Thoracic aorta (tissue), 2 donors: ENCODE measurements at regions not wholly inside any gene's neighbourhood (a gene's known extent, or its start where the extent isn't known, plus 50 kb on each side); places are given as distances from the start of the nearest gene placed in this dataset.

Source experiments
- ATAC-seq: fragments of 150-250 bp; one replicate; pipeline ENCODE4 v1.8.0; 2017; ENCODE audit warnings: low read depth; ENCODE audit not compliant: insufficient number of reproducible peaks, low FRiP score
- DNase-seq: peaks from one replicate; pipeline ENCODE4 v3.0.0-alpha.2; 2020; ENCODE audit warnings: low spot score
- H3K27ac ChIP-seq, 2 donors: fragments of 200-600 bp; sonication (generic); 1 replicate in 1 of 2; 2 replicates in 1 of 2; pipeline ENCODE4 v1.5.1; 2016; ENCODE audit warnings: mild to moderate bottlenecking in 2 of 2, moderate library complexity in 2 of 2
- H3K27me3 ChIP-seq: fragments of 200-600 bp; sonication (generic); replicated peaks from 2 replicates; pipeline ENCODE4 v1.6.0; 2016; ENCODE audit warnings: mild to moderate bottlenecking; ENCODE audit not compliant: insufficient read depth
- H3K36me3 ChIP-seq: fragments of 200-600 bp; sonication (generic); one replicate; pipeline ENCODE4 v1.5.1; 2016
- H3K4me1 ChIP-seq, 2 donors: fragments of 200-600 bp; sonication (generic); 1 replicate in 1 of 2; 2 replicates in 1 of 2; pipeline versions ENCODE4 v1.5.1 to v1.6.0; 2016; ENCODE audit warnings: low read depth in 2 of 2, mild to moderate bottlenecking in 1 of 2; ENCODE audit not compliant: control insufficient read depth in 1 of 2
- H3K4me3 ChIP-seq: fragments of 200-600 bp; sonication (generic); 2 replicates; pipeline ENCODE4 v1.5.1; 2016; ENCODE audit warnings: mild to moderate bottlenecking
- H3K9me3 ChIP-seq: fragments of 200-600 bp; sonication (generic); 2 replicates; pipeline ENCODE4 v1.5.1; 2016
- TF ChIP-seq, protein P1 (sequence below): fragments of 200-600 bp; sonication (generic); IDR thresholded peaks from one replicate; pipeline ENCODE4 v1.5.1; 2019; ENCODE audit warnings: antibody characterized with exemption

DNA sequence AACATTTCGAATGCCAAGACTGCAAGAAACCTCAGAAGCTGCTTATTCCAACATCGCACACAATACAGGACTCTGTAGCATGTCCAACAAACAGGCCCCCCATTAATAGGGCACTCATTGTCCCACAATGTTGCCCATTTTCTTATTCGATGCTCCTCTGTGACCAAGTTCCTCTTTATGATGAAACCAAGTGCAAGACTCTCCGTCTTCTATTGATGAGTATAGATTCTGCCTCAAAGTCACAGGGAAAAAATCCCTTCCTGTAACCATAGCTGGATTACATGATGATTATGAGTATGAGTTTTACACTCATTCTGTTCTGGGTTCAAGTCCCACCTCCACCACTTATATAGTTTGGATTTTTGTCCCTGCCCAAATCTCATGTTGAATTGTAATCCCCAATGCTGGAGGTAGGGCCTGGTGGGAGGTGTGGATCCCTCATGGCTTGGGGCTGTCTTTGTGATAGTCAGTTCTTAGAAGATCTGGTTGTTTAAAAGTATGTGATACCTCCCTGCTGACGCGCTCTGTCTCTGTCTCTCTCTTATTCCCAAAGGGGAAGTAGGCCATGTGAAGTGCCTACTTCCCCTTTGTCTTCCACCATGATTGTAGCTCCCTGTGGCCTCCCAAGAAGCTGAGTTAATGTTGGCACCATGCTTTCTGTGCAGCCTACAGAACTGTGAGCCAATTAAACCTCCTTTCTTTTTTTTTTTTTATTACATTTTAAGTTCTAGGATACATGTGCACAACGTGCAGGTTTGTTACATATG lies 148.7 kb downstream of the OSR1 start:
- TF ChIP-seq, protein P1, sequence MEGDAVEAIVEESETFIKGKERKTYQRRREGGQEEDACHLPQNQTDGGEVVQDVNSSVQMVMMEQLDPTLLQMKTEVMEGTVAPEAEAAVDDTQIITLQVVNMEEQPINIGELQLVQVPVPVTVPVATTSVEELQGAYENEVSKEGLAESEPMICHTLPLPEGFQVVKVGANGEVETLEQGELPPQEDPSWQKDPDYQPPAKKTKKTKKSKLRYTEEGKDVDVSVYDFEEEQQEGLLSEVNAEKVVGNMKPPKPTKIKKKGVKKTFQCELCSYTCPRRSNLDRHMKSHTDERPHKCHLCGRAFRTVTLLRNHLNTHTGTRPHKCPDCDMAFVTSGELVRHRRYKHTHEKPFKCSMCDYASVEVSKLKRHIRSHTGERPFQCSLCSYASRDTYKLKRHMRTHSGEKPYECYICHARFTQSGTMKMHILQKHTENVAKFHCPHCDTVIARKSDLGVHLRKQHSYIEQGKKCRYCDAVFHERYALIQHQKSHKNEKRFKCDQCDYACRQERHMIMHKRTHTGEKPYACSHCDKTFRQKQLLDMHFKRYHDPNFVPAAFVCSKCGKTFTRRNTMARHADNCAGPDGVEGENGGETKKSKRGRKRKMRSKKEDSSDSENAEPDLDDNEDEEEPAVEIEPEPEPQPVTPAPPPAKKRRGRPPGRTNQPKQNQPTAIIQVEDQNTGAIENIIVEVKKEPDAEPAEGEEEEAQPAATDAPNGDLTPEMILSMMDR = no peak
- no peaks in the 10 kb centered on the region for H3K27me3 ChIP-seq
- H3K27ac ChIP-seq = no peak overlapping the region
- peaks cover 3% of the 10 kb centered on the region for H3K36me3 ChIP-seq
- no peak for DNase-seq
- ATAC-seq = no peak
- H3K4me3 ChIP-seq = no peak overlapping the region
- no peaks in the 10 kb centered on the region for H3K4me1 ChIP-seq
- no peaks in the 10 kb centered on the region for H3K9me3 ChIP-seq

- TF ChIP-seq, protein P1 = no peak
- Histone ChIP-seq H3K9me3 (no peaks in the 10 kb centered on the region), H3K27ac (no peak overlapping the region), H3K27me3 (no peaks in the 10 kb centered on the region), H3K36me3 (peaks cover 3% of the 10 kb centered on the region), H3K4me1 (no peaks in the 10 kb centered on the region), H3K4me3 (no peak overlapping the region)
- DNase-seq (no peak), ATAC-seq (no peak)
Observed at GRCh38 chr2:19208479-19209199, 149.8 kb downstream of the OSR1 start.

DNA sequence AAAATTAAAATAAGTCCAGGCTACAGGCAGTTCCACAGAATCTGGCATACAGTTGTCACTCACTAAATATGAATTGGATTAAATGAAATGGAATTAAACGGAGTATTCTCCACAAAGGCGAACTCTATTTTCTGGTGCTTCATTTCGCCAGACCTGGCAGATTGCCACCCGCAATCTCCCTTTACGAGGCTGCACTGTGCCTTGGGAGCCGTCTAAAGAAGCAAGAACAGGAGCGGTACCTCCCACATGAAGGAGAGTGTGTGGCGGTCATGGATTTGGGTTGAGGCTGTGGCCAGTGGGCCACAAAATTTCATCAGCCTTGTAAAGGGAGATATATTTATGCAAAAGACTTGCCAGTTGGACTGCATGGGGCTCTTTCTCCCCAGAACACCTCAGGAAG lies 151.0 kb downstream of the OSR1 start:
- no peak overlapping the region for H3K4me3 ChIP-seq
- H3K27me3 ChIP-seq = no peaks in the 10 kb centered on the region
- no peak for ATAC-seq

GRCh38 chr2:19205983-19206533 lies 152.4 kb downstream of the OSR1 start:
- Histone ChIP-seq H3K27ac (no peak overlapping the region), H3K9me3 (no peaks in the 10 kb centered on the region), H3K4me3 (no peak overlapping the region), H3K27me3 (no peaks in the 10 kb centered on the region), H3K36me3 (no peaks in the 10 kb centered on the region), H3K4me1 (no peaks in the 10 kb centered on the region)
- DNase-seq (no peak), ATAC-seq (no peak)
- TF ChIP-seq, protein P1 = no peak

More for the DNA sequence above, 151.0 kb downstream of the OSR1 start:
- Histone ChIP-seq H3K4me1 (no peaks in the 10 kb centered on the region), H3K27ac (no peak overlapping the region), H3K9me3 (no peaks in the 10 kb centered on the region), H3K36me3 (no peaks in the 10 kb centered on the region)
- TF ChIP-seq, protein P1 = no peak
- no peak for DNase-seq

- Histone ChIP-seq H3K27ac (no peak overlapping the region), H3K36me3 (no peaks in the 10 kb centered on the region), H3K4me3 (no peak overlapping the region), H3K4me1 (no peaks in the 10 kb centered on the region), H3K27me3 (no peaks in the 10 kb centered on the region), H3K9me3 (no peaks in the 10 kb centered on the region)
- ATAC-seq = no peak
- no peak for DNase-seq
- TF ChIP-seq, protein P1 = no peak
Observed at GRCh38 chr2:19203866-19204265, 154.6 kb downstream of the OSR1 start.
